ENCODE measurements at regions not wholly inside any gene's neighbourhood (a gene's known extent, or its start where the extent isn't known, plus 50 kb on each side); places are given as distances from the start of the nearest gene placed in this dataset.

GRCh38 chr10:60666221-60666620 is 112.1 kb upstream of the CDK1 start:
- peak; percentile 25 for DNase-seq (ENCODE audit: low read depth)
- Histone ChIP-seq H3K4me1 (ENCODE audit: control insufficient read depth, insufficient read depth, low read length) (peaks cover 7% of the 10 kb centered on the region), H3K36me3 (ENCODE audit: control insufficient read depth, insufficient read depth, low read length, severe bottlenecking) (no peaks in the 10 kb centered on the region), H3K9ac (ENCODE audit: low read length) (no peak overlapping the region), H3K4me3 (ENCODE audit: low read length) (no peak overlapping the region), H3K9me3 (ENCODE audit: control insufficient read depth, low read length) (no peaks in the 10 kb centered on the region), H3K27me3 (replicated peaks; ENCODE audit: control insufficient read depth, insufficient read depth, low read length) (no peaks in the 10 kb centered on the region)

- peak; percentile 18 for DNase-seq (ENCODE audit: low read depth)
- Histone ChIP-seq H3K4me1 (ENCODE audit: control insufficient read depth, insufficient read depth, low read length) (peaks cover 7% of the 10 kb centered on the region), H3K36me3 (ENCODE audit: control insufficient read depth, insufficient read depth, low read length, severe bottlenecking) (no peaks in the 10 kb centered on the region), H3K4me3 (ENCODE audit: low read length) (no peak overlapping the region), H3K9me3 (ENCODE audit: control insufficient read depth, low read length) (no peaks in the 10 kb centered on the region), H3K9ac (ENCODE audit: low read length) (no peak overlapping the region), H3K27me3 (replicated peaks; ENCODE audit: control insufficient read depth, insufficient read depth, low read length) (no peaks in the 10 kb centered on the region)
Observed at GRCh38 chr10:60664859-60665258, 113.4 kb upstream of the CDK1 start.

GRCh38 chr10:60663850-60664249 is 114.4 kb upstream of the CDK1 start:
- no peaks in the 10 kb centered on the region for H3K27me3 ChIP-seq (replicated peaks; ENCODE audit: control insufficient read depth, insufficient read depth, low read length)
- no peak overlapping the region for H3K4me3 ChIP-seq (ENCODE audit: low read length)
- H3K9ac ChIP-seq (ENCODE audit: low read length): no peak overlapping the region
- peaks cover 7% of the 10 kb centered on the region for H3K4me1 ChIP-seq (ENCODE audit: control insufficient read depth, insufficient read depth, low read length)
- DNase-seq (ENCODE audit: low read depth): no peak
- no peaks in the 10 kb centered on the region for H3K36me3 ChIP-seq (ENCODE audit: control insufficient read depth, insufficient read depth, low read length, severe bottlenecking)
- H3K9me3 ChIP-seq (ENCODE audit: control insufficient read depth, low read length): no peaks in the 10 kb centered on the region

GRCh38 chr10:60662917-60663614 is 115.2 kb upstream of the CDK1 start:
- Histone ChIP-seq H3K9ac (ENCODE audit: low read length) (no peak overlapping the region), H3K4me1 (ENCODE audit: control insufficient read depth, insufficient read depth, low read length) (peaks cover 2% of the 10 kb centered on the region), H3K4me3 (ENCODE audit: low read length) (no peak overlapping the region), H3K36me3 (ENCODE audit: control insufficient read depth, insufficient read depth, low read length, severe bottlenecking) (no peaks in the 10 kb centered on the region), H3K27me3 (replicated peaks; ENCODE audit: control insufficient read depth, insufficient read depth, low read length) (no peaks in the 10 kb centered on the region), H3K9me3 (ENCODE audit: control insufficient read depth, low read length) (no peaks in the 10 kb centered on the region)
- no peak for DNase-seq (ENCODE audit: low read depth)

- Histone ChIP-seq H3K4me1 (ENCODE audit: control insufficient read depth, insufficient read depth, low read length) (no peaks in the 10 kb centered on the region), H3K9ac (ENCODE audit: low read length) (no peak overlapping the region), H3K4me3 (ENCODE audit: low read length) (no peak overlapping the region), H3K27me3 (replicated peaks; ENCODE audit: control insufficient read depth, insufficient read depth, low read length) (no peaks in the 10 kb centered on the region), H3K9me3 (ENCODE audit: control insufficient read depth, low read length) (no peaks in the 10 kb centered on the region), H3K36me3 (ENCODE audit: control insufficient read depth, insufficient read depth, low read length, severe bottlenecking) (no peaks in the 10 kb centered on the region)
- DNase-seq (ENCODE audit: low read depth): peak; percentile 54
Observed at GRCh38 chr10:60661637-60662036, 116.6 kb upstream of the CDK1 start.

GRCh38 chr10:60660625-60661024 is 117.7 kb upstream of the CDK1 start:
- DNase-seq (ENCODE audit: low read depth): no peak
- Histone ChIP-seq H3K36me3 (ENCODE audit: control insufficient read depth, insufficient read depth, low read length, severe bottlenecking) (no peaks in the 10 kb centered on the region), H3K27me3 (replicated peaks; ENCODE audit: control insufficient read depth, insufficient read depth, low read length) (no peaks in the 10 kb centered on the region), H3K4me3 (ENCODE audit: low read length) (no peak overlapping the region), H3K4me1 (ENCODE audit: control insufficient read depth, insufficient read depth, low read length) (no peaks in the 10 kb centered on the region), H3K9me3 (ENCODE audit: control insufficient read depth, low read length) (no peaks in the 10 kb centered on the region), H3K9ac (ENCODE audit: low read length) (no peak overlapping the region)

- Histone ChIP-seq H3K4me1 (ENCODE audit: control insufficient read depth, insufficient read depth, low read length) (no peaks in the 10 kb centered on the region), H3K9ac (ENCODE audit: low read length) (no peak overlapping the region), H3K9me3 (ENCODE audit: control insufficient read depth, low read length) (no peaks in the 10 kb centered on the region), H3K27me3 (replicated peaks; ENCODE audit: control insufficient read depth, insufficient read depth, low read length) (no peaks in the 10 kb centered on the region), H3K4me3 (ENCODE audit: low read length) (no peak overlapping the region), H3K36me3 (ENCODE audit: control insufficient read depth, insufficient read depth, low read length, severe bottlenecking) (no peaks in the 10 kb centered on the region)
- DNase-seq (ENCODE audit: low read depth): no peak
Observed at GRCh38 chr10:60654813-60655464, 123.3 kb upstream of the CDK1 start.

- DNase-seq (ENCODE audit: low read depth): no peak
- Histone ChIP-seq H3K36me3 (ENCODE audit: control insufficient read depth, insufficient read depth, low read length, severe bottlenecking) (no peaks in the 10 kb centered on the region), H3K4me1 (ENCODE audit: control insufficient read depth, insufficient read depth, low read length) (no peaks in the 10 kb centered on the region)
Observed at GRCh38 chr10:60652628-60653027, 125.7 kb upstream of the CDK1 start.

GRCh38 chr10:60650378-60650800 is 127.9 kb upstream of the CDK1 start:
- Histone ChIP-seq H3K9ac (ENCODE audit: low read length) (no peak overlapping the region), H3K36me3 (ENCODE audit: control insufficient read depth, insufficient read depth, low read length, severe bottlenecking) (no peaks in the 10 kb centered on the region), H3K4me1 (ENCODE audit: control insufficient read depth, insufficient read depth, low read length) (no peaks in the 10 kb centered on the region), H3K9me3 (ENCODE audit: control insufficient read depth, low read length) (no peaks in the 10 kb centered on the region), H3K4me3 (ENCODE audit: low read length) (no peak overlapping the region), H3K27me3 (replicated peaks; ENCODE audit: control insufficient read depth, insufficient read depth, low read length) (no peaks in the 10 kb centered on the region)
- no peak for DNase-seq (ENCODE audit: low read depth)

More at GRCh38 chr10:60652628-60653027, 125.7 kb upstream of the CDK1 start:
- Histone ChIP-seq H3K9ac (ENCODE audit: low read length) (no peak overlapping the region), H3K4me3 (ENCODE audit: low read length) (no peak overlapping the region), H3K27me3 (replicated peaks; ENCODE audit: control insufficient read depth, insufficient read depth, low read length) (no peaks in the 10 kb centered on the region), H3K9me3 (ENCODE audit: control insufficient read depth, low read length) (no peaks in the 10 kb centered on the region)

GRCh38 chr10:60649485-60650377 is 128.5 kb upstream of the CDK1 start:
- Histone ChIP-seq H3K4me3 (ENCODE audit: low read length) (no peak overlapping the region), H3K27me3 (replicated peaks; ENCODE audit: control insufficient read depth, insufficient read depth, low read length) (no peaks in the 10 kb centered on the region), H3K4me1 (ENCODE audit: control insufficient read depth, insufficient read depth, low read length) (no peaks in the 10 kb centered on the region), H3K36me3 (ENCODE audit: control insufficient read depth, insufficient read depth, low read length, severe bottlenecking) (no peaks in the 10 kb centered on the region), H3K9ac (ENCODE audit: low read length) (no peak overlapping the region), H3K9me3 (ENCODE audit: control insufficient read depth, low read length) (no peaks in the 10 kb centered on the region)
- no peak for DNase-seq (ENCODE audit: low read depth)

- H3K9me3 ChIP-seq (ENCODE audit: control insufficient read depth, low read length): no peaks in the 10 kb centered on the region
- H3K27me3 ChIP-seq (replicated peaks; ENCODE audit: control insufficient read depth, insufficient read depth, low read length): no peaks in the 10 kb centered on the region
- H3K36me3 ChIP-seq (ENCODE audit: control insufficient read depth, insufficient read depth, low read length, severe bottlenecking): no peaks in the 10 kb centered on the region
- H3K4me3 ChIP-seq (ENCODE audit: low read length): no peak overlapping the region
- DNase-seq (ENCODE audit: low read depth): no peak
- H3K4me1 ChIP-seq (ENCODE audit: control insufficient read depth, insufficient read depth, low read length): no peaks in the 10 kb centered on the region
- H3K9ac ChIP-seq (ENCODE audit: low read length): no peak overlapping the region
Observed at GRCh38 chr10:60648761-60649160, 129.5 kb upstream of the CDK1 start.

All from adipocyte (in vitro differentiated cells).